Left lung (tissue), 4 donors: ENCODE measurements at regions not wholly inside any gene's neighbourhood (a gene's known extent, or its start where the extent isn't known, plus 50 kb on each side); places are given as distances from the start of the nearest gene placed in this dataset.
"Not testable (repeated sequence)": the region's sequence is repeated elsewhere in the genome, so short reads cannot be mapped to it uniquely, and the experiment has no call there.

ENCODE experiments used
- ATAC-seq: fragments of 200-7000 bp; cut with Tn5 transposase; one replicate; pipeline ENCODE4 v1.9.1; 2020; ENCODE audit warnings: moderate library complexity
- DNase-seq, 4 donors: peaks; one replicate each; pipeline ENCODE4 v3.0.0-alpha.2; 2013 to 2020
- H3K27ac ChIP-seq, 2 donors: fragments of 200-600 bp; sonication (generic) in 1 of 2; one replicate each; pipeline versions ENCODE4 v1.5.0 to v1.8.0; 2020 to 2021
- H3K27me3 ChIP-seq, 2 donors: fragments of 200-600 bp; sonication (generic) in 1 of 2; one replicate each; pipeline versions ENCODE4 v1.5.0 to v1.8.0; 2020 to 2021
- H3K36me3 ChIP-seq, 2 donors: fragments of 200-600 bp; sonication (generic) in 1 of 2; one replicate each; pipeline versions ENCODE4 v1.5.0 to v1.8.0; 2020 to 2021
- H3K4me1 ChIP-seq, 2 donors: fragments of 200-600 bp; one replicate each; pipeline ENCODE4 v1.8.0; 2021
- H3K4me3 ChIP-seq, 2 donors: fragments of 200-600 bp; sonication (generic) in 1 of 2; one replicate each; pipeline versions ENCODE4 v1.5.0 to v1.8.0; 2020 to 2021; ENCODE audit warnings: mild to moderate bottlenecking in 1 of 2
- H3K9me3 ChIP-seq, 2 donors: fragments of 200-600 bp; sonication (generic) in 1 of 2; one replicate each; pipeline versions ENCODE4 v1.5.0 to v1.8.0; 2020 to 2021
- CTCF ChIP-seq, 2 donors: fragments of 200-600 bp; sonication (generic) in 1 of 2; IDR thresholded peaks; one replicate each; pipeline versions ENCODE4 v1.5.0 to v1.8.0; 2021; ENCODE audit warnings: antibody characterized with exemption in 2 of 2
- intact Hi-C, 2 donors: fragments of 100-400 bp; cut with DNase I; formaldehyde crosslinking; loops; one replicate each; pipeline versions ENCODE4 v1.11.2 to v1.14.2; 2022
- donor health status: DM: no; HTN: yes; CAD: no.
- donor health status: DM: no; HTN: no; CAD: no.

DNA sequence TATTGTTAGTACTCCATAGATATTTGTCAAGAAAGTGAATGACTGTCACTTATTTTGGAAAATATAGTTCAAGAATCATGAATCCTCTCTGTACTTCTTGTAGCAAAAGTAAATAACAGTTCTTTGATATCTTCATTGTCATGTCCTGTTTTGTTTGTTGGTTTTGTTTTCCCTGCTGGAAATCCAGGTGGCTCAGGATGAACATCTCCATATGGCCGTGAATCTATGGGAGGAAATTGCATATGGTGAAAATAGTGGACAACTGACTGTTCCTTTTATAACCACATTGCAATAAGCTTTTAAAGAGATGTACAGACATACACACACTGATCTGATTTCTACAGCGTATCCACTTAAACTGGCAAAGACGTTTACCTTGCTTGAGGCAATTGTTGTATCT lies 637.0 kb upstream of the RBFOX1 start:
- H3K4me3 ChIP-seq: no peak overlapping the region
- no peak for TF ChIP-seq CTCF (IDR thresholded peaks at IDR 0.05)
- H3K9me3 ChIP-seq: no peaks in the 10 kb centered on the region
- H3K27ac ChIP-seq: no peak overlapping the region
- no peaks in the 10 kb centered on the region for H3K27me3 ChIP-seq
- intact Hi-C loops: no loop called here
- H3K36me3 ChIP-seq: no peaks in the 10 kb centered on the region
- ATAC-seq (no peak), DNase-seq (no peak)
- no peaks in the 10 kb centered on the region for H3K4me1 ChIP-seq

GRCh38 chr16:6694636-6695035 lies 638.0 kb upstream of the RBFOX1 start:
- DNase-seq: no peak
- H3K9me3 ChIP-seq: no peaks in the 10 kb centered on the region

DNA sequence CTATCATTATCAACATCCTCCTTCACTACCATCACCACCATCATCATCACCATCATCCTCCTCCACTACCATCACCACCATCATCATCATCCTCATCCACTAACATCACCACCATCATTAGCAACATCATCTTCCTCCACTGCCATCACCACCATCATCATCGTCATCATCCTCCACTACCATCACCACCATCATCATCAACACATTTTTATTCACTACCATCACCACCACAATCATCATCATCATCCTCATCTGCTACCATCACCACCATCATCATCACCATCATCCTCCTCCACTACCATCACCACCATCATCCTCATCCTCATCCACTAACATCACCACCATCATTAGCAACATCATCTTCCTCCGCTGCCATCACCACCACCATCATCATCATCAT lies 639.2 kb upstream of the RBFOX1 start:
- ATAC-seq, DNase-seq, H3K4me3 ChIP-seq, H3K27me3 ChIP-seq, intact Hi-C loops, H3K4me1 ChIP-seq, H3K9me3 ChIP-seq, H3K27ac ChIP-seq, H3K36me3 ChIP-seq: not testable (repeated sequence)

More at GRCh38 chr16:6694636-6695035, 638.0 kb upstream of the RBFOX1 start:
- ATAC-seq: no peak
- Histone ChIP-seq H3K27me3 (no peaks in the 10 kb centered on the region), H3K4me3 (no peak overlapping the region), H3K36me3 (no peaks in the 10 kb centered on the region), H3K4me1 (no peaks in the 10 kb centered on the region), H3K27ac (no peak overlapping the region)
- intact Hi-C loops: no loop called here
- TF ChIP-seq CTCF (IDR thresholded peaks at IDR 0.05): no peak

DNA sequence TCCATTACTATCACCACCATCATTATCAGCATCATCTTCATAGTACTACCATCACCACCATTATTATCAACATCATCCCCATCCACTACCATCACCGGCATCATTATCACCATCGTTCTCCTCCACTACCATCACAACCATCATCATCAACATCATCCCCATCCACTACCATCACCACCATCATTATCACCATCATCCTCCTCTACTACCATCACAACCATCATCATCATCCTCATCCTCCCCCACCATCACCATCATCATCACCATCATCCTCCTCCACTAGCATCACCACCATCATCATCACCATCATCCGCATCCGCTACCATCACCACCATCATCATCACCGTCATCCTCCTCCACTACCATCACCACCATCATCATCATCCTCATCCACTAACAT lies 639.8 kb upstream of the RBFOX1 start:
- no peaks in the 10 kb centered on the region for H3K4me1 ChIP-seq
- H3K27me3 ChIP-seq: no peaks in the 10 kb centered on the region
- intact Hi-C loops: no loop called here
- no peak overlapping the region for H3K4me3 ChIP-seq
- no peak overlapping the region for H3K27ac ChIP-seq
- DNase-seq (no peak), ATAC-seq (no peak)
- no peak for TF ChIP-seq CTCF (IDR thresholded peaks at IDR 0.05)
- H3K9me3 ChIP-seq: no peaks in the 10 kb centered on the region
- H3K36me3 ChIP-seq: no peaks in the 10 kb centered on the region

GRCh38 chr16:6690741-6691140 lies 641.9 kb upstream of the RBFOX1 start:
- Histone ChIP-seq H3K9me3 (no peaks in the 10 kb centered on the region), H3K36me3 (no peaks in the 10 kb centered on the region), H3K27me3 (no peaks in the 10 kb centered on the region), H3K4me1 (no peaks in the 10 kb centered on the region), H3K4me3 (no peak overlapping the region), H3K27ac (no peak overlapping the region)
- ATAC-seq (no peak), DNase-seq (no peak)
- TF ChIP-seq CTCF (IDR thresholded peaks at IDR 0.05): no peak
- intact Hi-C loops: no loop called here

- DNase-seq: no peak
- Histone ChIP-seq H3K4me1 (no peaks in the 10 kb centered on the region), H3K9me3 (no peaks in the 10 kb centered on the region), H3K36me3 (no peaks in the 10 kb centered on the region), H3K27ac (no peak overlapping the region), H3K4me3 (no peak overlapping the region), H3K27me3 (no peaks in the 10 kb centered on the region)
- TF ChIP-seq CTCF (IDR thresholded peaks at IDR 0.05): no peak
- intact Hi-C loops: no loop called here
- ATAC-seq: no peak
Observed at GRCh38 chr16:6689643-6690042, 643.0 kb upstream of the RBFOX1 start.
